ENCODE measurements at regions not wholly inside any gene's neighbourhood (a gene's known extent, or its start where the extent isn't known, plus 50 kb on each side); places are given as distances from the start of the nearest gene placed in this dataset.

- no peak for DNase-seq (ENCODE audit: low read depth)
Measured at GRCh38 chr6:169082093-169082492, 171.6 kb downstream of the THBS2 start.

DNA sequence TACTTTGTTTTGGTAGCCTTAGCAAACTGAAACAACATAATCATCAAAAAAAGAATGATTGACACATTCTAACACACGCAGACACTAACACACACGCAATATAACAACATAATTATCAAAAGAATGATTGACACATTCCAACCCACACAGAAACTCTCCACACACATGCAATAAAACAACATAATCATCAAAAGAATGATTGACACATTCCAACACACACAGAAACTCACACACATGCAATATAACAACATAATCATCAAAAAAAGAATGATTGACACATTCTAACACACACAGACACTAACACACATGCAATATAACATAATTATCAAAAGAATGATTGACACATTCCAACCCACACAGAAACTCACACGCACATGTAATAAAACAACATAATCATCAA is 172.4 kb downstream of the THBS2 start:
- DNase-seq (ENCODE audit: low read depth) = no peak

GRCh38 chr6:169079650-169080049 is 174.0 kb downstream of the THBS2 start:
- no peak for DNase-seq (ENCODE audit: low read depth)

GRCh38 chr6:169078399-169079145 is 175.1 kb downstream of the THBS2 start:
- no peak for DNase-seq (ENCODE audit: low read depth)

GRCh38 chr6:169075915-169076654 is 177.6 kb downstream of the THBS2 start:
- DNase-seq (ENCODE audit: low read depth) = no peak

- no peak for DNase-seq (ENCODE audit: low read depth)
Measured at GRCh38 chr6:169075211-169075914, 178.3 kb downstream of the THBS2 start.

- no peak for DNase-seq (ENCODE audit: low read depth)
Measured at GRCh38 chr6:169074526-169074925, 179.1 kb downstream of the THBS2 start.

GRCh38 chr6:169073311-169073710 is 180.3 kb downstream of the THBS2 start:
- no peak for DNase-seq (ENCODE audit: low read depth)

DNA sequence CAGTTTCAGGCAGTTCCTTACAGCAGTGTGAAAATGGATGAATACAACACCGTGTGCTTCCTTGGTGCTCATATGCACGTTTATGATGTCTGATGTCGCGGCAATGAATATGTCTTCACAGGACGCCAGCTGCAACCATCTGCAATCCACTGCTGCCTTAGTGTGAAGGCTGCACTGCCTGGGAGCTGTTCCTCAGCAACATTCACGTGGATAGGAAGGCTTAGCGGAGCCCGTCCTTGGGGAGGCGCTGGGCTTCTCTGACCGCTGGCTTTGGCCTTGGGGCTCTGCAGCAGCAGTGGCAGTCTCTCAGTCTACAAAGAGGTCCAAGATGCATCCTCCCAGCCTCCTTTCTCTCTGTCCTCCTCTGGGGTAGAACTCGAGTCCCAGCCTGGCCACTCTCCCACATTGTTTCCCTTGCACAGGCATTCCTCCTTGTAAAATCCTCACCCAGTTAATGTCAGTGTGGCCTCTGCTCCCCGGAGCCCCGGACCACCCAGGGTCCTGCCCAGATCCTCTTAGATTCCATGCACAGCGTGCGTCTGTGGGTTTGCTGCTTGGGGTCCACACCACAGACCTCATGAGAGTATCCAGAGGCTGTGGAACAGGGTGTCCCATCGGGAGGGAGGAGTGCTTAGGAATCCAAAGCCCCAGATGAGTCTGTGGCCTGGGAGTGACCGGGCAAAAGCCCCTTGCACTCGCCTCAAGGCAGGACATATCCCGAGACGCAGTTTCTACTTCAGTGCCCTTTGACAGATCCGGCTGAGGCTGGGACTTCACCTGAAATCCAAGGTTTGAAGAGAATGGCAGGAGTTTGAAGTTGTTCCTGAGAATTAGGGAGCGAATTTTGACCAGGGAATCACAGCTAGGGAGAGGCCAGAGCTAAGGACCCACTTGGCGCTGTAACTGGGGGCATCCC is 181.3 kb downstream of the THBS2 start:
- no peak for DNase-seq (ENCODE audit: low read depth)

DNA sequence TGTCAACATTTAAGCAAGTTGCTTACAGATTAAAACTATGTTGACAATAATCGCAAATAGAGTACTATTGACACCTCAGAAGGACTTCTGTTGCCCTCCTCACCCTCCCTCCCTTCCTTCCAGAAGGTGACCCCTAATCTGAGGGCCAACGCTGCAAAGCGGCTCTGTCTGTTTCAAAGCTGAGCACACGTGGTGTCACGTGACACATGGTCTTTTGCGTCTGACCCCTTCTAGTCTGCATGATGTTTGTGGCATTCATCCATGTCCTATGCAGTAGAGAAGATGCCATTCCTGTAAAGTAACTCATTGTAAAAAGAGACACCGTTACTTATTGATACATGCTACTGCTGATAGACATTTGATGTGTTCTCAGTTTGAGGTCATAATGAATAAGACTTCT is 182.3 kb downstream of the THBS2 start:
- DNase-seq (ENCODE audit: low read depth) = no peak

GRCh38 chr6:169070506-169071176 is 183.0 kb downstream of the THBS2 start:
- DNase-seq (ENCODE audit: low read depth) = no peak

- no peak for DNase-seq (ENCODE audit: low read depth)
Measured at GRCh38 chr6:169069356-169069755, 184.3 kb downstream of the THBS2 start.

GRCh38 chr6:169064194-169064593 is 189.5 kb downstream of the THBS2 start:
- no peak for DNase-seq (ENCODE audit: low read depth)

DNA sequence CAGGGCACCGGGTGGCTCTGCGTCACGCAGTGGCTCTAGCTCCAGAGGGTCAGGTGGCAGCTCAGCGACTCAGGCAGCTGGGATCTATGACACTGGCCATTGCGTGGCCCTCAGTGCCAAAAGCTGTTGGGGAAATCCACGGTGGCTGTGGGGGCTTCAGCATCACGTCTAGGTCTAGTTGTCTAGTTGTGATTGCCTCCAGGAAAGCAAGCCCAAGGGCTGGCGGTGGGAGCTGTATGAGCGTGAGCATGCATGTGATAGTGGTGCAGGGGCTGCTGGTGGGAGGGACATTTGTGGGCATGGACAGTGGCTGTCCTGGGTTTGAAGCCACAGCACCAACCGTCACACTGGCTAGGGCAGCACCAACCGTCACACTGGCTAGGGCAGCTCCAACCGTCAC is 191.4 kb downstream of the THBS2 start:
- DNase-seq (ENCODE audit: low read depth) = no peak

GRCh38 chr6:169058634-169059033 is 195.0 kb downstream of the THBS2 start:
- DNase-seq (ENCODE audit: low read depth) = no peak

- DNase-seq (ENCODE audit: low read depth) = no peak
Measured at GRCh38 chr6:169052462-169052861, 201.2 kb downstream of the THBS2 start.

DNA sequence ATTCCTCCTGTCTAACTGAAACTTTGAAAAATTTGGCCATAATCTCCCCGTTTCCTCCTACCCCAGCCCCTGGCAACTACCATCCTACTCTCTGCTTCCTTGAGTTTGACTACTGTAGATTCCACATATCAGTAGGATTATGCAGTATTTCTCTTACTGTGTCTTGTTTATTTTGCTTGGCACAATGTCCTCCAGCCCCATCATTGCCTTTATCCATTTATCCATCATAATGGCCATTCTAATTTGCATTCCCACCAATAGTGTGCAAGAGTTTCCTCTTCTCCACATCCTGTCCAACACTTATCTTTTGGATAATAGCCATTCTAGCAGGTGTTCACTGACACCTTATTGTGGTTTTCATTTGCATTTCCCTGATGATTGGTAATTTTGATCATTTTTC is 202.3 kb downstream of the THBS2 start:
- no peak for DNase-seq (ENCODE audit: low read depth)

DNA sequence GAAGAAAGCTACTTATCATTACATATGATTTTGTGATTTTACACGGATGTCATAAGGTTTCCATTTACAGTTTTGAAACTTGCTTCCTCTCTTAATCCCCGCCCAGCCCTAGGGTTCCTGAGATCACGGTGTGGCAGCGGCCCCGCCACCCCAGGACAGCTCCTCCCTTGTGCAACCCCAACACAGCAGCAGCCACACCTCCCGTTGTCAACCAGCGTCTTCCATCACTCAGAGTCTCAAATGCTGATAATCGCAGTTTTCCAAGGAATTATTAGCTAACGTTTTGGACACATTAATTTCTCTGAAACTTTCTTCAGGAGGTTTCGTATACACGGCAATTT is 204.8 kb downstream of the THBS2 start:
- no peak for DNase-seq (ENCODE audit: low read depth)

DNA sequence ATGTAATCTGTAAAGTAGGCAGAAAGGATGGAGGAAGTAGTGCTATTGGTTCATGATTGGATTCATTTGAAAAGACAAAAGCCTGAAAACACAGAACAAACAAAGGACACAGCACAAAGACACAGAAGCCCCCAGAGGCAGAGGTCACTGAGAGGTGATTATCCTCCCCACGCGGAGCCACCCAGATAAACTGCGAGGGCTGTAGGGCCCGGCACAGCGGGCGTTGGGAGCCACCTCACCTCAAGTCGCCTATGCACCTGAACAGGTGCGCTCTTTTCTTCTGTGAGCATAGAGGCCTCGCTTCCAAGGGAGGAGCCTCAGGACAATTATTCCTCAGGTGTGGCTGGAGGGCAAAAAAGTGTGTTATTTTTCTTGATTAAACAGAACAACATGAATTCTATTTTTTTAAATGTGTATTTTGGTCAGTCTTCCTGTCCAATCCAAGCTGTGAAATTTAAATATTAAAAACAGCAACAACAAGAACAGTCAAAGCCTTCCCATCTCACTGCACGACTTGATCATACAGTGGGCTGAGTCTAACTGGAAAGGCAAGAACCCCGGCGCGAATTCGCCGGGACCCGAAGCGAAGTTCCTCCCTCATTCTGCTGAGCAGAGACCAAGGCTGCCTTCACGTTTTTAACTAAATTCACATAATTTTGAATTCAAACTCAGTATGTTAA is 205.3 kb downstream of the THBS2 start:
- no peak for DNase-seq (ENCODE audit: low read depth)

GRCh38 chr6:169047345-169047744 is 206.3 kb downstream of the THBS2 start:
- DNase-seq (ENCODE audit: low read depth) = no peak

All from activated T-helper 9 cell treated with anti-CD3 and anti-CD28 coated beads, Interleukin-2, amount 50 U/mL, for 16 hours (primary cell).